ENCODE measurements at regions not wholly inside any gene's neighbourhood (a gene's known extent, or its start where the extent isn't known, plus 50 kb on each side); places are given as distances from the start of the nearest gene placed in this dataset.

DNA sequence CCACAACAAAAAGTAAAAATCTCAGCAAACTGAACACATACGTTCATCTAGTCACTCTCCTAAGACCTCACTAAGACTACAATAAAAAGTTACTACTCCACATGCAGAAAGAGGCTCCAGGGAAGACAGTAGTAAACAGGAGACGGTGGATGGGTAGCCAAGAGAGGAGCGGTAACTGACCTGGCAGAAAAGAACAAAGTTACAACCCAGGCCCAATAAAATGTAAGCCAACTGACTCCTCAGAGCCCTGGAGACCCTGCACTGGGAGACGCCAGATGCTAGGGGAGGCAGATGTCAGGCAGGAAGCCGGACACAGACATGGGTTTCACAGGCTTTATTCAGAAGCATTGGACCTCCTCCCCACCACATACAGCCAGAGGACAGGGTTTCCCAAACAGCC lies 181.1 kb upstream of the NFE2L3 start:
- DNase-seq (no peak), ATAC-seq (ENCODE audit: low read depth) (no peak)
- CTCF ChIA-PET = no interaction called here
- intact Hi-C loops (cut with micrococcal nuclease) = no loop called here
- Mint-ChIP-seq H3K4me1 (peaks cover 28% of the 10 kb centered on the region), H3K27me3 (peaks cover 4% of the 10 kb centered on the region), H3K4me3 (no peak overlapping the region), H3K9me3 (peaks cover 6% of the 10 kb centered on the region), H3K36me3 (ENCODE audit: low read depth) (no peaks in the 10 kb centered on the region), H3K27ac (no peak overlapping the region)
- POLR2A ChIA-PET = no interaction called here
- TF ChIP-seq, protein P1, sequence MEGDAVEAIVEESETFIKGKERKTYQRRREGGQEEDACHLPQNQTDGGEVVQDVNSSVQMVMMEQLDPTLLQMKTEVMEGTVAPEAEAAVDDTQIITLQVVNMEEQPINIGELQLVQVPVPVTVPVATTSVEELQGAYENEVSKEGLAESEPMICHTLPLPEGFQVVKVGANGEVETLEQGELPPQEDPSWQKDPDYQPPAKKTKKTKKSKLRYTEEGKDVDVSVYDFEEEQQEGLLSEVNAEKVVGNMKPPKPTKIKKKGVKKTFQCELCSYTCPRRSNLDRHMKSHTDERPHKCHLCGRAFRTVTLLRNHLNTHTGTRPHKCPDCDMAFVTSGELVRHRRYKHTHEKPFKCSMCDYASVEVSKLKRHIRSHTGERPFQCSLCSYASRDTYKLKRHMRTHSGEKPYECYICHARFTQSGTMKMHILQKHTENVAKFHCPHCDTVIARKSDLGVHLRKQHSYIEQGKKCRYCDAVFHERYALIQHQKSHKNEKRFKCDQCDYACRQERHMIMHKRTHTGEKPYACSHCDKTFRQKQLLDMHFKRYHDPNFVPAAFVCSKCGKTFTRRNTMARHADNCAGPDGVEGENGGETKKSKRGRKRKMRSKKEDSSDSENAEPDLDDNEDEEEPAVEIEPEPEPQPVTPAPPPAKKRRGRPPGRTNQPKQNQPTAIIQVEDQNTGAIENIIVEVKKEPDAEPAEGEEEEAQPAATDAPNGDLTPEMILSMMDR (IDR thresholded peaks at IDR 0.05) = no peak

DNA sequence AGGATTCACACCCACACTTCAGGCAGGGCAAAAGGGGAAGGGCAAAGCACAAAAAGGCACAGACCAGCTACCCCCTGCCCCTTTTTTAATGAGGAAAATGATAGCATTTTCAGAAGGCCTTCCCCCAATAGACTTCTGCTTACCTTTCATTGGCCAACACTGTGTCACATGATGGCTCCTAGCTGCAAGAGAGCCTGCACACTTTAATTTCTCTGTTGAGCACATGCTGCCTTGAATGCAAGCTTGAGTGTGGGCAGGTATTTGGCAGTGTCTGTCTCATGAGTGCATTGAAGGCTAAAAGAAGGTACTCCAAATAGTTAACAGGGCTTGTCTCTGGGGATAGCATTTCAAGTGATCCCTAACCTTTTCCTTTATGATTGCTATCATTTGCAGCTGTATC lies 175.4 kb upstream of the NFE2L3 start:
- ATAC-seq (ENCODE audit: low read depth) (no peak), DNase-seq (no peak)
- Mint-ChIP-seq H3K9me3 (peaks cover 16% of the 10 kb centered on the region), H3K27ac (no peak overlapping the region), H3K27me3 (peaks cover 4% of the 10 kb centered on the region), H3K4me3 (no peak overlapping the region), H3K36me3 (ENCODE audit: low read depth) (no peaks in the 10 kb centered on the region), H3K4me1 (no peaks in the 10 kb centered on the region)
- intact Hi-C loops (cut with micrococcal nuclease) = no loop called here
- CTCF ChIA-PET = no interaction called here
- TF ChIP-seq, protein P1 (IDR thresholded peaks at IDR 0.05) = no peak
- POLR2A ChIA-PET = interaction anchor here (0.5 kb wide), 1 partner anchor 225 kb away, joined by 3 read pairs; the partner anchor contains the start of gene CBX3

DNA sequence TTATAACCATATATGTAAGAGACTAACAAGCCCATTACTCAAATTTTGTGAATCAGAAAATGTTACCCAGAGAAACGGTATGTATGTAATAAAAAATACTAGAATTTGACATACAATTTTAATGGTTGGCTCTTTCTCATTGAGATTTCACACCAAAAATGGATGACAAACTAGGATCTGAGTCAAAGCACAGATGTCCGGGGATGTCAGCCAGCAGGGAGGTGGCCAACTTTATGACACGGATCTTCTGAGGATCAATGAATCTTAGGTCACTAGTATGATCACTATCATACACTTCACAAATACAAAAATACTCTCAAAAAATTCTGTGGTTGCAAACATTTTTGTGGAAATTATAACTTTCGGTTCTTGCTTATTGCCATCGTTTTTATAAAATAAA lies 173.5 kb upstream of the NFE2L3 start:
- H3K4me3 Mint-ChIP-seq = no peak overlapping the region
- no peaks in the 10 kb centered on the region for H3K36me3 Mint-ChIP-seq (ENCODE audit: low read depth)
- peaks cover 3% of the 10 kb centered on the region for H3K27me3 Mint-ChIP-seq
- CTCF ChIA-PET = no interaction called here
- no peak for DNase-seq
- no peak overlapping the region for H3K27ac Mint-ChIP-seq
- peaks cover 13% of the 10 kb centered on the region for H3K9me3 Mint-ChIP-seq
- no peaks in the 10 kb centered on the region for H3K4me1 Mint-ChIP-seq
- no peak for ATAC-seq (ENCODE audit: low read depth)
- POLR2A ChIA-PET = no interaction called here
- intact Hi-C loops (cut with micrococcal nuclease) = no loop called here
- TF ChIP-seq, protein P1 (IDR thresholded peaks at IDR 0.05) = no peak

DNA sequence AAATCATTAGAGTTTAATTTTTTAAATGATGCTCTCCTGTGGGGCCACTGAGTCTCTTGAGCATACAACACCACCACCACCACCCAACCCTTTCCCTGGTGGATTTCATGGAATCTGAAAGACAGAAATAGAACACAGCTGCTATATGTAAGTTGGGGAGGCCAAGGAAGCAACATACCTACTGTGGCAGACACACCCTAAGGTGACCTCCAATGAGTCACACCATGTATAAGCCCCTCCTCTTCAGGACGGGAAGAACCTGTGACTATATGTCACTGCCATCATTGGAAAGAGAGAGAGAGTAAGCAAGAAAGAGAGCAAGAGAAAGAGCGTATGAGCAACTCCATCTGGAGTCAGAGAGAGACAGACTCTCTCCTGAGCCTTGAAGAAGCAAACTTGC lies 172.4 kb upstream of the NFE2L3 start:
- ChIA-PET CTCF (no interaction called here), POLR2A (no interaction called here)
- intact Hi-C loops (cut with micrococcal nuclease) = no loop called here
- peaks cover 13% of the 10 kb centered on the region for H3K9me3 Mint-ChIP-seq
- TF ChIP-seq, protein P1 (IDR thresholded peaks at IDR 0.05) = no peak
- H3K27me3 Mint-ChIP-seq = peaks cover 5% of the 10 kb centered on the region
- H3K36me3 Mint-ChIP-seq (ENCODE audit: low read depth) = no peaks in the 10 kb centered on the region
- DNase-seq = no peak
- H3K4me1 Mint-ChIP-seq = no peaks in the 10 kb centered on the region
- H3K27ac Mint-ChIP-seq = no peak overlapping the region
- no peak overlapping the region for H3K4me3 Mint-ChIP-seq
- no peak for ATAC-seq (ENCODE audit: low read depth)

DNA sequence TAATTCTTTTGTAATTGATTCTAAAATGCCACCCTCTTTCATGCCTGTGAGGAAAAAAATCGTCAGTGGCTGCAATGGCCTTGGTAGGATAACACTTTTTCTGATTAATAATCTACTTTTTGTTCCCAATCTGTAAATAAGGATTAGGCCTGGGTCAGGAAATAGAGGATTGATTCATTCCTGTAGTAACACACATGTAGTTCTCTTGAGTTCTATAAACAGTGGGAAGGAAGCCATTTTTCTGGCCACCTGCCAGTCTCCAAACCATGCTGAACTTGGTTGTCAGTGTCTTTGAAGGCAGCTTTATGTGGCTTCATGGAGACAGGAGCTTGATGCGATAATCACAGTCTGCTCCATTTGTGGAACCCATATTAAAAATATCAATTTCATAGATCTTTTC lies 169.3 kb upstream of the NFE2L3 start:
- H3K27me3 Mint-ChIP-seq = peaks cover 5% of the 10 kb centered on the region
- ATAC-seq (ENCODE audit: low read depth) (no peak), DNase-seq (no peak)
- H3K27ac Mint-ChIP-seq = no peak overlapping the region
- intact Hi-C loops (cut with micrococcal nuclease) = no loop called here
- no peaks in the 10 kb centered on the region for H3K36me3 Mint-ChIP-seq (ENCODE audit: low read depth)
- CTCF ChIA-PET = no interaction called here
- no peak overlapping the region for H3K4me3 Mint-ChIP-seq
- TF ChIP-seq, protein P1 (IDR thresholded peaks at IDR 0.05) = no peak
- no peaks in the 10 kb centered on the region for H3K4me1 Mint-ChIP-seq
- POLR2A ChIA-PET = no interaction called here
- peaks cover 2% of the 10 kb centered on the region for H3K9me3 Mint-ChIP-seq
